Endodermal cell (in vitro differentiated cells): ENCODE measurements at regions not wholly inside any gene's neighbourhood (a gene's known extent, or its start where the extent isn't known, plus 50 kb on each side); places are given as distances from the start of the nearest gene placed in this dataset.
A peak's percentile ranks its signal among the peaks of the same experiment; 100 is the strongest.

Experiments used
- DNase-seq: peaks from one replicate; pipeline ENCODE4 v3.0.0-alpha.2; 2017
- H3K27ac ChIP-seq: 2 replicates; pipeline ENCODE4 v1.5.1; 2013; ENCODE audit warnings: mild to moderate bottlenecking, low read depth, low read length, moderate library complexity
- H3K27me3 ChIP-seq: 2 replicates; pipeline ENCODE4 v1.6.1; 2013; ENCODE audit warnings: mild to moderate bottlenecking, low read length, moderate library complexity; ENCODE audit not compliant: insufficient read depth, control insufficient read depth, poor library complexity, severe bottlenecking
- H3K36me3 ChIP-seq: 2 replicates; pipeline ENCODE4 v1.7.0; 2013; ENCODE audit warnings: mild to moderate bottlenecking, low read length, moderate library complexity; ENCODE audit not compliant: control insufficient read depth, insufficient read depth
- H3K4me1 ChIP-seq: one replicate; pipeline ENCODE4 v1.7.0; 2013; ENCODE audit warnings: low read length; ENCODE audit not compliant: control insufficient read depth, insufficient read depth
- H3K4me3 ChIP-seq: 2 replicates; pipeline ENCODE4 v1.5.1; 2013; ENCODE audit warnings: mild to moderate bottlenecking, low read length, moderate library complexity
- H3K9ac ChIP-seq: 2 replicates; pipeline ENCODE4 v1.6.1; 2013; ENCODE audit warnings: mild to moderate bottlenecking, low read length, moderate library complexity; ENCODE audit not compliant: poor library complexity, severe bottlenecking; ENCODE audit errors: extremely low read depth
- H3K9me3 ChIP-seq: 2 replicates; pipeline ENCODE4 v1.6.1; 2013; ENCODE audit warnings: mild to moderate bottlenecking, low read length, moderate library complexity; ENCODE audit not compliant: control insufficient read depth
- H3K27ac Mint-ChIP-seq: 2 replicates; pipeline ENCODE4 v1.8.0; 2020; ENCODE audit warnings: mixed read lengths
- H3K27me3 Mint-ChIP-seq: 2 replicates; pipeline ENCODE4 v1.8.0; 2021; ENCODE audit warnings: mild to moderate bottlenecking, mixed read lengths; ENCODE audit not compliant: insufficient read depth
- H3K36me3 Mint-ChIP-seq: 2 replicates; pipeline ENCODE4 v1.8.0; 2020; ENCODE audit warnings: low read depth, mixed read lengths
- H3K4me1 Mint-ChIP-seq: 2 replicates; pipeline ENCODE4 v1.8.0; 2020; ENCODE audit warnings: mixed read lengths
- H3K4me3 Mint-ChIP-seq: 2 replicates; pipeline ENCODE4 v1.8.0; 2020; ENCODE audit warnings: mild to moderate bottlenecking, moderate library complexity, mixed read lengths
- H3K9me3 Mint-ChIP-seq: 2 replicates; pipeline ENCODE4 v1.8.0; 2020; ENCODE audit warnings: mild to moderate bottlenecking, mixed read lengths
- WGBS, 2 experiments: methylation state at CpG; one replicate each; pipeline versions ENCODE4 v1.1.5 to v1.1.7; 2013; ENCODE audit warnings: missing lambda C conversion rate in 2 of 2, mixed read lengths in 1 of 2; ENCODE audit not compliant: insufficient coverage in 1 of 2, insufficient read length in 1 of 2; 5-methylcytosine and 5-hydroxymethylcytosine counted together
- TF ChIP-seq, protein P1 (sequence below): fragments of 200-600 bp; sonication (generic); conservative IDR thresholded peaks from 2 replicates; pipeline ENCODE4 v1.5.0; 2021; ENCODE audit warnings: antibody characterized with exemption, mild to moderate bottlenecking

DNA sequence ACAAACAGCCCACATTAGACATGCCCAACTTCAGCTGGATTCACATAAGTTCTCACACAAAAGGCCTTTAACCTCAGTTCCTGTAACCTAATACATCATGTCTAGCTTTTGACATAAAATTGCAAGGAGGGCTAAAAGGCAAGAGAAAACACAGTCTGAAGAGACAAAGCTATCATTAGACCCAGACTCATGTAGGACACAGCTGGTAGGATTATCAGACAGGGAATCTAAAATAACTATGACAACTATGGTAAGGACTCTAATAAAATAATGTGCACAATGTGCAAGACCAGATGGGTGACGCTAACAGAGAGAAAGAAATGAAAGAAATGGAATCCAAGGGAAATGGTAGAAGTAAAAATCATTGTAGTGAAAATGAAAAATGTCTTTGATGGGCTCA is 643.2 kb upstream of the RAB6C start:
- H3K4me3 ChIP-seq: no peak overlapping the region
- H3K4me1 ChIP-seq: no peaks in the 10 kb centered on the region
- no peaks in the 10 kb centered on the region for H3K27me3 ChIP-seq
- Mint-ChIP-seq H3K27ac (no peak overlapping the region), H3K36me3 (no peaks in the 10 kb centered on the region), H3K27me3 (no peaks in the 10 kb centered on the region), H3K4me1 (no peaks in the 10 kb centered on the region), H3K9me3 (peaks cover 6% of the 10 kb centered on the region), H3K4me3 (no peak overlapping the region)
- DNase-seq: no peak
- no peak overlapping the region for H3K27ac ChIP-seq
- TF ChIP-seq, protein P1, sequence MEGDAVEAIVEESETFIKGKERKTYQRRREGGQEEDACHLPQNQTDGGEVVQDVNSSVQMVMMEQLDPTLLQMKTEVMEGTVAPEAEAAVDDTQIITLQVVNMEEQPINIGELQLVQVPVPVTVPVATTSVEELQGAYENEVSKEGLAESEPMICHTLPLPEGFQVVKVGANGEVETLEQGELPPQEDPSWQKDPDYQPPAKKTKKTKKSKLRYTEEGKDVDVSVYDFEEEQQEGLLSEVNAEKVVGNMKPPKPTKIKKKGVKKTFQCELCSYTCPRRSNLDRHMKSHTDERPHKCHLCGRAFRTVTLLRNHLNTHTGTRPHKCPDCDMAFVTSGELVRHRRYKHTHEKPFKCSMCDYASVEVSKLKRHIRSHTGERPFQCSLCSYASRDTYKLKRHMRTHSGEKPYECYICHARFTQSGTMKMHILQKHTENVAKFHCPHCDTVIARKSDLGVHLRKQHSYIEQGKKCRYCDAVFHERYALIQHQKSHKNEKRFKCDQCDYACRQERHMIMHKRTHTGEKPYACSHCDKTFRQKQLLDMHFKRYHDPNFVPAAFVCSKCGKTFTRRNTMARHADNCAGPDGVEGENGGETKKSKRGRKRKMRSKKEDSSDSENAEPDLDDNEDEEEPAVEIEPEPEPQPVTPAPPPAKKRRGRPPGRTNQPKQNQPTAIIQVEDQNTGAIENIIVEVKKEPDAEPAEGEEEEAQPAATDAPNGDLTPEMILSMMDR: no peak
- H3K9ac ChIP-seq: no peak overlapping the region
- peaks cover 6% of the 10 kb centered on the region for H3K9me3 ChIP-seq
- H3K36me3 ChIP-seq: no peaks in the 10 kb centered on the region
- 92 to 97% methylated on average over 1 of the region's 1 CpG for WGBS, 2 experiments

DNA sequence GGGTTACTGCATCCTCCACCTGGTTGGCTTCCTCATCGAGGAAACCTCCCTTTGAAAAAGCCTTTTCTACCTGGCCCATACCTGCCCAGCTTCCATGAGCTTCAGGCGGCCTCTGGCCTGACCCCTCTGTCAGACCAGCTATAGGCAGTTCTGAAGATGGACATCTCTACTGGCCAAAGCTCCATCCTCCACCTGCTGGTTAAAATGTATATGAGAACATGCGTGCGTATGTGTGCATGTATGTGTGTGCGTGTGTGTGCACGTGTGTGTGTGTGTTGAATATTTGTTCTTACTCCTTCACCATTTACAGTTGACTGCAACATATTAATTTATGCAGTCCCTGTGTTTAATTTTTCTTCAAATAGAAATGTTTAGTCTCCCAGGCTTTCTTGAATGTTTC is 642.4 kb upstream of the RAB6C start:
- no peaks in the 10 kb centered on the region for H3K27me3 Mint-ChIP-seq
- H3K9me3 ChIP-seq: peaks cover 6% of the 10 kb centered on the region
- TF ChIP-seq, protein P1: peak; percentile 13
- H3K4me1 ChIP-seq: no peaks in the 10 kb centered on the region
- no peaks in the 10 kb centered on the region for H3K27me3 ChIP-seq
- H3K4me1 Mint-ChIP-seq: no peaks in the 10 kb centered on the region
- H3K9ac ChIP-seq: no peak overlapping the region
- no peak overlapping the region for H3K4me3 Mint-ChIP-seq
- no peak for DNase-seq
- no peak overlapping the region for H3K27ac ChIP-seq
- H3K4me3 ChIP-seq: no peak overlapping the region
- H3K27ac Mint-ChIP-seq: no peak overlapping the region
- H3K36me3 Mint-ChIP-seq: no peaks in the 10 kb centered on the region
- H3K9me3 Mint-ChIP-seq: peaks cover 8% of the 10 kb centered on the region
- no peaks in the 10 kb centered on the region for H3K36me3 ChIP-seq
- 94% methylated on average over 4 of the region's 6 CpGs; no CpG with 5 or more reads in 1 of the 2 experiments for WGBS, 2 experiments

DNA sequence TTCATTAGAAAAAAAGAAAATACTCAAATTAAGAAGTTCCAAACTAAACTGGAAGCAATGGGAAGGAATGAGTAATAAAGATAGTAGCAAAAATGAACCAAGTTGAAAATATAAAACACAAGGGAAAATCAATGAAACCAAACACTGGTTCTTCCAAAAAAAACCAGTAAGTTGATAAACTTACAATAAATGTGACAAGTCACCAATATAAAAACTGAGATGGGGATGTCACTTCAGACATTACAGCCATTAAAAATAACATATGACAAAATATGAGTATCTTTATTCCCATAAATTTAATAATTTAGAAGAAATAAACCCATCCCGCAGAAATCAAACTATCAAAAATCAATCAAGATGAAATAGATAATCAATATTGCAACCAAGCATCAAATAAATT is 633.9 kb upstream of the RAB6C start:
- no peak overlapping the region for H3K9ac ChIP-seq
- no peak for DNase-seq
- no peak overlapping the region for H3K27ac ChIP-seq
- no peak overlapping the region for H3K4me3 Mint-ChIP-seq
- H3K36me3 ChIP-seq: no peaks in the 10 kb centered on the region
- no peaks in the 10 kb centered on the region for H3K27me3 ChIP-seq
- peaks cover 8% of the 10 kb centered on the region for H3K27me3 Mint-ChIP-seq
- no peaks in the 10 kb centered on the region for H3K4me1 Mint-ChIP-seq
- no peaks in the 10 kb centered on the region for H3K36me3 Mint-ChIP-seq
- 94% methylated on average over 1 of the region's 1 CpG; no CpG with 5 or more reads in 1 of the 2 experiments for WGBS, 2 experiments
- TF ChIP-seq, protein P1: no peak
- H3K4me1 ChIP-seq: no peaks in the 10 kb centered on the region
- H3K9me3 ChIP-seq: peaks cover 5% of the 10 kb centered on the region
- no peak overlapping the region for H3K27ac Mint-ChIP-seq
- peaks cover 6% of the 10 kb centered on the region for H3K9me3 Mint-ChIP-seq
- no peak overlapping the region for H3K4me3 ChIP-seq
